Type B pancreatic cell (in vitro differentiated cells): ENCODE measurements at regions not wholly inside any gene's neighbourhood (a gene's known extent, or its start where the extent isn't known, plus 50 kb on each side); places are given as distances from the start of the nearest gene placed in this dataset.

Experiments used
- DNase-seq: peaks from one replicate; pipeline ENCODE4 v3.0.0; 2021; ENCODE audit warnings: mixed read lengths; ENCODE audit not compliant: unreplicated experiment; ENCODE audit errors: extremely low spot score
- H3K27ac Mint-ChIP-seq: 2 replicates; pipeline ENCODE4 v1.8.0; 2021; ENCODE audit warnings: mild to moderate bottlenecking, mixed read lengths
- H3K27me3 Mint-ChIP-seq: 2 replicates; pipeline ENCODE4 v1.8.0; 2021; ENCODE audit warnings: mixed read lengths
- H3K36me3 Mint-ChIP-seq: 2 replicates; pipeline ENCODE4 v1.8.0; 2021; ENCODE audit warnings: mixed read lengths
- H3K4me1 Mint-ChIP-seq: one replicate; pipeline ENCODE4 v1.8.0; 2021; ENCODE audit warnings: mixed read lengths; ENCODE audit not compliant: unreplicated experiment
- H3K4me3 Mint-ChIP-seq: 2 replicates; pipeline ENCODE4 v1.8.0; 2021; ENCODE audit warnings: mild to moderate bottlenecking, mixed read lengths
- H3K9me3 Mint-ChIP-seq: 2 replicates; pipeline ENCODE4 v1.8.0; 2021; ENCODE audit warnings: mixed read lengths
- TF ChIP-seq, protein P1 (sequence below): fragments of 200-600 bp; sonication (generic); conservative IDR thresholded peaks from 2 replicates; pipeline ENCODE4 v1.5.0; 2021; ENCODE audit warnings: antibody characterized with exemption, mild to moderate bottlenecking

DNA sequence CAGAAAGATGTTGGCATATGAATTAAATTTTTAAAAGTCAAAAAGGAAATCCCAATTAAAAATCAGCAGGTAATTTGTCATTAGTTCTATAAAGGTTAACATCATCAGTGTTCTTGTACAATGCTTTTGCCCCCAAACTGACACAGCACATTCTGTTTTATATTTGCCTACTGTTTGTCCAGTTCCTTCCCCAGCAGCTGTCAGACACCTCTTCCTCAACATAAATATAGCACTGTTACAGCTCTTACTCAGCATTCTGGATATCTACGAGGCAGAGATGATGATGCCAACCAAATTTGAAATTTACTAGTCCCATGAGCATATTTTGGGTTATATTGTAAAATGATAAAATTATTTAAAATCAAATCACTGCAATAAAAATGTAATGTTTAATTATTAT lies 124.6 kb downstream of the SINHCAF start:
- Mint-ChIP-seq H3K27me3 (peaks cover 4% of the 10 kb centered on the region), H3K36me3 (no peaks in the 10 kb centered on the region), H3K27ac (no peak overlapping the region), H3K4me3 (no peak overlapping the region), H3K9me3 (no peaks in the 10 kb centered on the region), H3K4me1 (no peaks in the 10 kb centered on the region)
- DNase-seq: no peak
- TF ChIP-seq, protein P1, sequence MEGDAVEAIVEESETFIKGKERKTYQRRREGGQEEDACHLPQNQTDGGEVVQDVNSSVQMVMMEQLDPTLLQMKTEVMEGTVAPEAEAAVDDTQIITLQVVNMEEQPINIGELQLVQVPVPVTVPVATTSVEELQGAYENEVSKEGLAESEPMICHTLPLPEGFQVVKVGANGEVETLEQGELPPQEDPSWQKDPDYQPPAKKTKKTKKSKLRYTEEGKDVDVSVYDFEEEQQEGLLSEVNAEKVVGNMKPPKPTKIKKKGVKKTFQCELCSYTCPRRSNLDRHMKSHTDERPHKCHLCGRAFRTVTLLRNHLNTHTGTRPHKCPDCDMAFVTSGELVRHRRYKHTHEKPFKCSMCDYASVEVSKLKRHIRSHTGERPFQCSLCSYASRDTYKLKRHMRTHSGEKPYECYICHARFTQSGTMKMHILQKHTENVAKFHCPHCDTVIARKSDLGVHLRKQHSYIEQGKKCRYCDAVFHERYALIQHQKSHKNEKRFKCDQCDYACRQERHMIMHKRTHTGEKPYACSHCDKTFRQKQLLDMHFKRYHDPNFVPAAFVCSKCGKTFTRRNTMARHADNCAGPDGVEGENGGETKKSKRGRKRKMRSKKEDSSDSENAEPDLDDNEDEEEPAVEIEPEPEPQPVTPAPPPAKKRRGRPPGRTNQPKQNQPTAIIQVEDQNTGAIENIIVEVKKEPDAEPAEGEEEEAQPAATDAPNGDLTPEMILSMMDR: no peak

DNA sequence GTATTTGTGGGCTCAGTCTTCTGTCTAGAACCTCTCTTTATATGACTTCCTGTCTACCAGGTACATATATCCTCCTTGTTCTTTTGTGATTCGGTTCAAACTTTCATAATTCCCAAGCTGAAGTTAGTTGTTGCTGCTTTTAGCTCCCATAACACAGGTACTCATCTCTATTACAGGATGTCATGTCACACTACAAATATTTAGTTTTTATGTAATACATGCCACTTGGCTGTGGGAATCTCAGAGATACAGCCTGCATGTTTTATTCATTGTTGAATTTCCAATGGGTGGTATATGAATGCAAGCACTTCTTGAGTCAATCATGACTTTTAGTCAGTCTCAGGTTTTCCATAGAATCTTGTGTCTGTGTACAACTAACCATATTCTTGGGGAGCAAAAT lies 122.7 kb downstream of the SINHCAF start:
- H3K9me3 Mint-ChIP-seq: no peaks in the 10 kb centered on the region
- TF ChIP-seq, protein P1: no peak

DNA sequence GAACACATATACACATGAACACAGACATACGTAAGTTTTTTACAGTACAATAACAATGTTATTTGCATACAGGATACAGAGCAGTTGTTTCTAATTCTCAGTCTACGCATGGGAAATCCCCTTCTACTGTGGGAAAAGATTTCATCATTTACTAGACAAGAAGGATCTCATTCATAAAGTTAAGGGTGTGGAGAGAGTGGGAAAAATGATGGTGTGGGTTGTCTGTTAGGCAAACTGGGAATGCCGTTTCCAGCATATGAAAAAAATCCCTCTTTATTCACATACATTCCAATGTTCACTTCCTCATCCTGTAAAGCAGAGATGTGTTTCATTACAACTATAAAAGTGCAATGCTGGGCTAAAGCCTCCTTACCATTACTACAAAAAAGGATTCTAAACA lies 120.9 kb downstream of the SINHCAF start:
- no peak for DNase-seq
- Mint-ChIP-seq H3K27ac (peak overlapping the region; percentile 1), H3K27me3 (peaks cover 4% of the 10 kb centered on the region), H3K9me3 (no peaks in the 10 kb centered on the region), H3K4me1 (no peaks in the 10 kb centered on the region), H3K36me3 (no peaks in the 10 kb centered on the region), H3K4me3 (no peak overlapping the region)
- TF ChIP-seq, protein P1: no peak

More for the DNA sequence above, 122.7 kb downstream of the SINHCAF start:
- Mint-ChIP-seq H3K27me3 (peaks cover 4% of the 10 kb centered on the region), H3K4me1 (no peaks in the 10 kb centered on the region), H3K27ac (no peak overlapping the region), H3K36me3 (no peaks in the 10 kb centered on the region), H3K4me3 (no peak overlapping the region)
- DNase-seq: no peak

DNA sequence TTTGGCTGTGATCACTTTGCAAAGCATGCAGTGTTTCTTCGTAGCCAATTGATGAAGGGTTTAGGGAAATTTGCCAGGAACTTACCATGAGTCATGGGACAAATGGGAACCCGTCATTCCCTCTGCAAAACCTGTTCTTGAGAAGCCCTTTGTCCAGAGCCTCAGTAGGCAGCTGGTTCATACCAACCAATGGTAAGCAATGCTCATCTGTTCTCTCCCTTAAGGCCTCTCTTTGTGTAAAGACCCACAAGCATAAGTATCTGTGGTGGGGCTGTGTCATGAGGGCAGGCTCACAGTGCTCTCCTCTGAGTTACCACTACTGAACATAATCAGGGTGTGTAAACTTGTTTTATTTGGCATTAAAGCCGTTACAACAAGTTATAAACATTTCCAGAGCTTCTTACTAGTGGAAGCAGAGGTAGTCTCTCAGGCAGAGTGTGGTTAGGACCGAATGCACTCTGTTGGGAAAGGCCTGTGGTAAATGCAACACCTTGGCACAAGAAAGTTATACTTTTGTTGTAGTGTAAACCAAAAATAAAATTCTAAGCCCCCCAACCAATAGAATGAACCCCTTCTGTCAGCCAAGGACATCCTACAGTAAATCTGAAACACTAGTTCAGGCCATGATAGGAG lies 119.8 kb downstream of the SINHCAF start:
- TF ChIP-seq, protein P1: no peak
- no peak for DNase-seq
- no peaks in the 10 kb centered on the region for H3K36me3 Mint-ChIP-seq
- no peaks in the 10 kb centered on the region for H3K4me1 Mint-ChIP-seq
- H3K27me3 Mint-ChIP-seq: peaks cover 4% of the 10 kb centered on the region
- peak overlapping the region; percentile 58 for H3K4me3 Mint-ChIP-seq
- peak overlapping the region; percentile 83 for H3K27ac Mint-ChIP-seq
- H3K9me3 Mint-ChIP-seq: no peaks in the 10 kb centered on the region

DNA sequence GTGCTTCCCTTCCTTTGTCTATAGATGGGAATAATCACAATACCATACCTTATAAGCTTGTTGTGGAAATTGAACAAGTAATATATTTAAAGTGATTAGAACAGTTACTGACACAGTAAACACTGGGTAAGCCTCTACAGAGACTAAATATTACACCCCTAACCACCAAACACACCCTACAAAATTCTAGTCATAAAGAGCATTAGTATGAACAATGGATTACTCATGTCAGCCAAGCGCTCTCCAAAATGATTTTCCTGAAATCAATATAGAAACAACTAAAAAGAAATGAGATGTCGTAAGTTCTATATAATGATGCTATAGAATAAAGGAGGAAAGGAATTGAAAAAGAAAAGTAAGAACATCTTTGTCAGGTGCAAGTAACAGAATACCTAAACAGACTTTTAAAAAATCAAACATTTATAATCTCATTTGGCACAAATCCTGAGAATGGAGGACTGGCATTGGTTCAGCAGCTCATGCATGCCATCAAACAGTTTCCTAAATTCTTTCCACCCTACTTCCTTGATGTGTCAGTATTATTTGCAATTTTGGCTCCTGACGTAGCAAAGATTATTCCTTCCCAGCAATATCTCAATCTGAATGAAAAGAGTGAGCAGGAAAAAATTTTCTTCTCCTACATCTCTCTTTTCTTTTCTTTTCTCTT lies 118.0 kb downstream of the SINHCAF start:
- no peaks in the 10 kb centered on the region for H3K4me1 Mint-ChIP-seq
- H3K36me3 Mint-ChIP-seq: no peaks in the 10 kb centered on the region
- no peak for DNase-seq
- no peaks in the 10 kb centered on the region for H3K27me3 Mint-ChIP-seq
- no peak overlapping the region for H3K4me3 Mint-ChIP-seq
- H3K9me3 Mint-ChIP-seq: no peaks in the 10 kb centered on the region
- H3K27ac Mint-ChIP-seq: no peak overlapping the region
- TF ChIP-seq, protein P1: no peak
